NCI-H345 treated with DMSO at 0.1 percent for 48 hours (cell line): ENCODE measurements at regions not wholly inside any gene's neighbourhood (a gene's known extent, or its start where the extent isn't known, plus 50 kb on each side); places are given as distances from the start of the nearest gene placed in this dataset.

Experiments used
- DNase-seq: peaks from one replicate; lab custom pipeline; 2025; ENCODE audit not compliant: unreplicated experiment; lab: John Stamatoyannopoulos, UW

GRCh38 chr21:35223480-35224156 is 174.5 kb upstream of the RUNX1 start:
- peak; percentile 72 for DNase-seq

GRCh38 chr21:35222541-35222941 is 173.4 kb upstream of the RUNX1 start:
- no peak for DNase-seq

- no peak for DNase-seq
These were observed 172.9 kb upstream of the RUNX1 start for GRCh38 chr21:35222021-35222420.

- DNase-seq = no peak
These were observed 171.2 kb upstream of the RUNX1 start for GRCh38 chr21:35220301-35220700.

DNA sequence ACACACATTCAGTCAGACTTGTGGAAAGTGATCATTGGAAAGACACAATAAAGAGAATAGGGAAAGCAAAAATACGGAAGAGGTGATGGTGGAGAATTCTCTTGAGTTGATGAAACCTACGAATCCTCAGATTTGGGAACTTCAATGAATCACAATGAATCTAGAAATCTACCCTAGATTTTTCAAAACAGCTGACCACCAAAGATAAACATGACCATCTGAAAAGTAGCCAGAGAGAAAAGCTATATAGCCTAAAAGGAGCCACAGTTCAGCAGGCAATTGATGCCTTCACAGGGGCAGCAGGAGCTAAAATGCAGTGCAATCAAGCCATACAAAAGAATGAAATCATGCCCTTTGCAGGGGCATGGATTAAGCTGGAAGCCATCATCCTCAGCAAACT is 170.6 kb upstream of the RUNX1 start:
- DNase-seq = no peak

GRCh38 chr21:35219291-35219690 is 170.2 kb upstream of the RUNX1 start:
- no peak for DNase-seq

- no peak for DNase-seq
These were observed 168.5 kb upstream of the RUNX1 start for GRCh38 chr21:35217504-35218060.

- no peak for DNase-seq
These were observed 167.9 kb upstream of the RUNX1 start for GRCh38 chr21:35216996-35217395.

DNA sequence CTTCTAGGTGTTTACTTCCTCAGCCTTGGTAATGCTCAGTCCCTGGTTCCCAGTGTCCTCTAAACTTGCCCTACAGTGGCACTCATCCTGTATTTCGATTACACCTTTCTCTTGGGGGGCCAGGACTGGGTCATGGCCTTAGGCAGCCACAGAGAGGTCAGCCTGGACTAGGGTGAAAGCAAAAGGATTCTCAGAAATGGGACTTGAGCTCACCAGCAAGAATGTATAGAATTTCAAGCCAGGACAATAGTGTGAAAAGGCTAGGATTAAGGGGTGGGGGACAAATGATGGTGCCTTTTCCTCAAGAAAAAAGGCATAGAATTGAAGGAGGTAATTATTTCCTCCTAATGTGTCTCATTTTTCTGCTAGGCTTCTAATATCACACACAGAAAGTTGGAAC is 166.8 kb upstream of the RUNX1 start:
- no peak for DNase-seq

DNA sequence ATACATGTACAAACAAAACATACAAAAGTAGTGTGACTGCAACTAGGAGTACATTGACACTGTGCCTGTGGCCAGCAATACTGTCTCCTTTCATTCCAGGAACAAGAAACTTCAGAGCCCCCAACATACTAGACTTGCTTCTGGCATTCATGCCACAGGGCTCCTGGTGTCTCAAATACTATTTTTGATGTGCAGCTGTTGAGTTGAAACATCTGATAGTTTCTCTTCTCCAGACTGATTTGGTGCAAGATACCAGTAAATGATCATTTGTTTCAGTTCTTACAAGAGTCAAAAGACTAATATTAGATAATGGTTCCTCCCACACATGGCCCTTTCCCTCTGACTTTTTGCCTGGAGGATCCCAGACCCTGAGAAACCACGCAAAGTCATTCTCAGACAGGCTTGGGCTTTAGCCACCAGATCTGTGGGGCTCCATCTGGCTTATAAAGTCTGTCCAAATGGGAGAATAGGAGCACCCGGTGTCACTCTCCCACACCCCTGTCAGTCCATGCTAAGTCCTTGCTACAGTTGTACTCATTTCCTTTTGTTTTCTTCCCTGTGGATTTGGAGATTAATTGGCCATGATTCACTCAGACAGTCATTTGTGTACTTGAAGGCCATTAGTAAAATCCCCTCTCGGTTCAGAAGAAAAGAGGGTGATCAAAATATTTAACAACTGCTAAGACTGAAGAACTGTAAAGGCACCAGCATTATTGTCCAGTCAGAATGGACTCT is 163.5 kb upstream of the RUNX1 start:
- no peak for DNase-seq

- no peak for DNase-seq
These were observed 162.7 kb upstream of the RUNX1 start for GRCh38 chr21:35211782-35212181.

DNA sequence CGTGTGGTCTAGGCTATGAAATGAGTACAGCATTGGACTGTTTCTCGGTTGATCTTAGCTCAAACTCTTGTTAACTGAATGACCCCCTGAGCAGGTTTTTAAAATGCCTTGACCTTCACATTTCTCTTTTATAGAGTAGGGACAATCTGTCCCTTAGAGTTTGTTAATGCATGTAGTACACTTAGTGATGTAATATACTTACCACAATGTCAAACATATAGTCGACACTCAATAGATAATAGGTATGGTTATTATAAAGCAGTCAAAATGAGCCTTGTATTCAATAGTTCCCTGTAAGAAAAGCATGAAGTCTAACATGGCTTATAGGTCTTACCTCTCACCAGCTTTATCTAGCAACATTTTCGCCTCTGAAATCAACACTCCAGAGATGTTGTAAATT is 161.0 kb upstream of the RUNX1 start:
- DNase-seq = no peak

DNA sequence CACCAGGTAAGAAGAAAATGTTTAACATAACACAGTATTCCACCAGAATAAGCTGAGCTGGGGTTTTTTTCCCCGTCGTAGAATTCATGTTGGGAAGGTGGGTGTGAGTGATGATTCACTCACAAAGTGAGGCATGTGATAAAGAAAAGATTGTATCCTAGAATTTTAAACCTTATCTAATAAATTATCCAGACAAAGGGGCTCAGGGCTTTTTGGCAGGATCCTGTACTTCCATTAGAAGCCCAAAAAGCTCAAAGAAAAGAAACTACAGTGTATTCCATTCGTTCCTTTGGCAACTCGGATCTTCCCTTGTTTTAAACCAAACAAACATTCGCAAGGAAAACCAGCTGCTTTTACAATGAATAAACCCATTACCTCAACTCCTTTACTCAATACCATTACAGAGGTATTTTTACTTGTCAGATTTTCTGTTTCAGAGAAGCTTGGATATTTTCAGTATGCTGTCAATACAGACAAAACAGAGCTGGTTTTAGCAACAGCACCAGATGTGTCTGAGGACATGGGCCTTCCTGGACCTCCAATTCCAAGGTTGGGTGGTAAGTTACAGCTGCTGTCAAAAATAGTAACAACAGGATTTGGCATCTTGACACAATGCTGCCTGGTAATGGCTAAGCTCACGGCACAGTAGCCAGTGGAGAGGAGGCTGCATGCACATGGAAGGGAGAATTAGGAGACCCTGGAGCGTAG is 159.9 kb upstream of the RUNX1 start:
- DNase-seq = no peak

GRCh38 chr21:35208104-35208503 is 159.0 kb upstream of the RUNX1 start:
- no peak for DNase-seq

DNA sequence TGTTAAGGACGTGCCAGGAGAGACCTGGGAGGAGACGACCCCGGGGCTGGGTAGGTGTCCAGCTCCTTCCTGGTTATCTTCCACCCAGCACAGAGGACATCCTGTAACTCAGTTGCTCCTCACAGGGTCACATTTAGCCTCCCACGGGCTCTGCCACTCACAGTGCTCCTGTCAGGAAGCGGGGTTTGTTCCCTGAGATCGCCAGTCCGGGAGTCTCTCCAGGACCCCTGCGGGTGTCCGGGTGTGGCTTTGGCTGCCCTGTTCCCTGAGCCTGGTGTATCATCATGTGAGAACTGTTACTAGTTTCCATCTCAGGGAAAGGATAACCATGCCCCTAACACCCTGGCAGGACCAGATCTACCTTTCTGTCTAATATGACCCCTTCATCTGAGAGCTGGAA is 158.2 kb upstream of the RUNX1 start:
- no peak for DNase-seq

DNA sequence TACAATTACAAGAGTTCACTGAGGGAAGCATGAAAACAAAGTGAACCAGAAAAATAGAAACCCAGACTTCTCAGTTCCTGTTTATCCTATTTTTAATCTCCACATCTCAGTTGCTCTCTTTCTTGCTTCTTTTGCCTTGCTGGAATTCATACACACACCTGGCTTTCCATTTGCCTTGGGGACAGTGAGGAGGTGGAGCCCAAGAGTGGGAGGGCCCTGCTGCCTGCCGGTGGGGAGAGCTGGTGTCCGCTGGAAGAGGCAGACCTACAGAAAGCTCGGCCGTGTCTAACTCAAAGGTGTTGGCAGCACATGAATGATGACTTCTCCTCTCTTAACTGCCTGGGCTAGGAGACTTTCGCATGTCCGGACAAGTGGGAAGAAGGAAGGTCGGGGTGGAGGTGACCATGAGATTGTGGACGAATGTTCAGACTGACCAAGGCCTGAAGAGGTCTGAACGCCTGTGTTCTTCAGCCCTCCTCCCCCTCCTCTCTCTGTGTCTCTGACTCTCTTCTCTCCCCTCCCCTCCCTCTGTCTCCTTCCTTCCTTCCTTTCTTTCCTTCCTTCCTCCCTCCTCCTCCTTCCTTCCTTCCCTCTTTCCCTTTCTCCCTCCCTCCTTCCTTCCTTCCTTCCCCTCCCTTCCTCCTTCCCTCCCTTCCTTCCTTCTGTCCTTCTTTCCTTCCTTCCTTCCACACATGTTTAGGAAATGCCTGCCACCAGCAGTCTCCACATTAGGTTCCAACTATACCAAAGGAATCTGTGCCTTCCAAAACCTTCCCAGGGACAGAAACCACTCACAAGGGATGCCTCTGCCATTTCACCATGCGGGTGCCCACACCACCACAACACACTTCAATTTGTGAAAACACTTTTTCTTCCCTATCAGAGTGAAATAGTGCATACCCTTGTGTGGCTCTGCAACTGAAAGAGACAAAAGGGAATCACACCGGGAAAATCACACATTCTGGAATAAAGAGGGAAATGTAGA is 157.3 kb upstream of the RUNX1 start:
- DNase-seq = no peak

DNA sequence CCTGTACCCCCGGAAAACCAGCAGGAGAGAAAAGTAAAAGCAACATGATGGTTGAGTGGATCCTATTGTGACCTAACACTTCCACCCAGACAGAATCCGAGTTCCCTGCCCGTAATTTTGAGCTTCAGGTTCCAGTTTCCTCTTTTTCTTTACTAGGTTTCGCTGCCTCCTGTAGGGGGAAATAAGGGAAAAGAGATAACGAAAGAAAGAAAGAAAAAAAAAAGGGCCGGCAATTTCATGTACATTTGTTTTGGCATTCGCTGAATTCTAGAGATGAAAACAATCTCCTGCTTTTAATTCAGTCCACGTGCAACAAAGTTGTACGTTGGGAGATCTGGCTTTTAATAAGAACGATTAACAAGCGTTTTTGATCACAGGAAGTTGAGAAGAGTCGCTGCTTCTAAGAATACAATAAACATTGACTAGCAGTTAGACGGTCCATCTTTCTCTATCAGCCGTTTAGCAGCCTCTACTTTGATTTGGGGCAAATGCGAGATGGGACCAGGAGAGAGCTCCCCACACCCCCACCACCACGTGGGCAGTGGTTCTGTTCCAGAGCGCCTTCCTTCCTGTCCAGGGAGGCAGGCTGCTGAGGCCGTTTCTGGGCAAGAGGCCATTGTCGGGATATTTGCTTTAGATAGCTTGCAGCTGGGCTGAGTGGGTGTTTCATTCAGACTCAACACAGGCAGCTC is 155.9 kb upstream of the RUNX1 start:
- peak; percentile 11 for DNase-seq

- DNase-seq = no peak
These were observed 155.0 kb upstream of the RUNX1 start for GRCh38 chr21:35204125-35204524.

DNA sequence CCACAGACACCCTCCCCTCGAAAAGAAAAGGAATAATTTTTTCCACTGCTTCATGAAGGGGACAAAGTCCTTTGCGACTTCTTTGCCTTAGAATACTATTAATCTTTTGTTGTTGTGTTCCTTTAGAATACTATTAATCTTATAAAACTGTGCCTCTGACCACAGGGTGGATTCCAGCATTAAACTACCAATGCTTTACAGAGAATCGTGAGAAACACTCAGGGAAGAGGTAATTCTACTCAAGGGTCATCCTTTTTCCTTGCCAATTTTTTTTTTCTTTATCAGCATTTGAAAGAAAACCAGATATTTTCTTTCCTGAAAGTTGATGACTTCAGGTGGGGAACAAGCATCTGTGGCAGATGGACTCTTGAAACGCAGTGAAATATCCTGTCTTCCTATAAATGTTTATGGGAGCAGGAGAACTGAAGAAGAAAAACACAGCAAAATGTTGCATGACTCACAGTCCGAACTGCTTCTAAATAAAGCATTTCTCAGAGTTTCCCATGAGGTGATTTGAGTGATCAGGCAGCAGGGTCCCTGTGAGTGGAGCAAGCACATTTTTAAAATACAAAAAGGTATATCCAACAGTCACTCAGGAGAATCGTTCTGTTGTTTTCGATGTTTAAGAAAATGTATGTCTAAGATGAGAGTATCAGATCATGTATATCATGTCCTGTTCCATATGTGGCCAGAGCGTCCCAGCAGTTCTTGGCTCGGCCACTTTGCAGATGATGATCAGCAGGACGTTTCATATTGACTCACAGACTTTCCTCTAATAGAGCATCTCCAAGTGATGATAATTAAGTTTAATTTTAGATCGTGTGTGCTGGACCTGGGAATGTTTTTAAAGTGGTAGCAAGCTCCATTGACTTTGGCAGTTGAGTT is 154.2 kb upstream of the RUNX1 start:
- no peak for DNase-seq
